Uterus (tissue), 3 donors: ENCODE measurements at regions not wholly inside any gene's neighbourhood (a gene's known extent, or its start where the extent isn't known, plus 50 kb on each side); places are given as distances from the start of the nearest gene placed in this dataset.

Experiments
- DNase-seq, 2 donors: peaks; one replicate each; pipeline ENCODE4 v3.0.0-alpha.2; 2019 to 2020
- H3K27ac ChIP-seq, 2 donors: fragments of 200-600 bp; sonication (generic); 1 replicate in 1 of 2; 2 replicates in 1 of 2; pipeline ENCODE4 v1.5.1; 2016 to 2018
- H3K27me3 ChIP-seq, 2 donors: fragments of 200-600 bp; sonication (generic); one replicate each; pipeline ENCODE4 v1.5.1; 2018 to 2019; ENCODE audit warnings: control low read depth in 1 of 2
- H3K36me3 ChIP-seq, 2 donors: fragments of 200-600 bp; sonication (generic); one replicate each; pipeline ENCODE4 v1.5.1; 2019; ENCODE audit warnings: control low read depth in 1 of 2
- H3K4me1 ChIP-seq, 2 donors: fragments of 200-600 bp; sonication (generic); one replicate each; pipeline ENCODE4 v1.5.1; 2018 to 2019; ENCODE audit warnings: control low read depth in 1 of 2
- H3K4me3 ChIP-seq, 2 donors: fragments of 200-600 bp; sonication (generic); 1 replicate in 1 of 2; 2 replicates in 1 of 2; pipeline ENCODE4 v1.5.1; 2018 to 2019; ENCODE audit warnings: mild to moderate bottlenecking in 1 of 2
- H3K9me3 ChIP-seq, 2 donors: fragments of 200-600 bp; sonication (generic); one replicate each; pipeline ENCODE4 v1.5.1; 2019; ENCODE audit warnings: control low read depth in 1 of 2
- CTCF ChIP-seq, 4 experiments: fragments of 200-600 bp in 2 of 4; fragments of 450-650 bp in 2 of 4; sonication (generic) in 2 of 4; IDR thresholded peaks; one replicate each; pipeline ENCODE4 v1.5.1; 2016 to 2019; ENCODE audit warnings: antibody characterized with exemption in 4 of 4, mild to moderate bottlenecking in 2 of 4, moderate library complexity in 1 of 4
- POLR2A ChIP-seq, 2 donors: fragments of 450-650 bp; IDR thresholded peaks; one replicate each; pipeline ENCODE4 v1.6.1; 2016; ENCODE audit warnings: antibody characterized with exemption in 2 of 2, mild to moderate bottlenecking in 1 of 2, moderate library complexity in 1 of 2
- intact Hi-C: fragments of 100-400 bp; cut with DNase I; formaldehyde crosslinking; loops from one replicate; pipeline ENCODE4 v1.15.1; 2023; ENCODE audit warnings: low total_unique reads
- donor health status: DM: yes; HTN: yes; CAD: no.

- no peak for TF ChIP-seq CTCF (IDR thresholded peaks at IDR 0.05)
- TF ChIP-seq POLR2A (IDR thresholded peaks at IDR 0.05) = no peak
- intact Hi-C loops = no loop called here
- H3K36me3 ChIP-seq = no peaks in the 10 kb centered on the region
These were observed 549.4 kb upstream of the SLITRK1 start for GRCh38 chr13:84431646-84432045.

GRCh38 chr13:84430446-84430845 is 548.2 kb upstream of the SLITRK1 start:
- H3K4me3 ChIP-seq = no peak overlapping the region
- H3K4me1 ChIP-seq = no peaks in the 10 kb centered on the region
- no peaks in the 10 kb centered on the region for H3K27me3 ChIP-seq
- H3K9me3 ChIP-seq = no peaks in the 10 kb centered on the region
- no peak for DNase-seq
- intact Hi-C loops = no loop called here
- no peak for TF ChIP-seq POLR2A (IDR thresholded peaks at IDR 0.05)
- no peak for TF ChIP-seq CTCF (IDR thresholded peaks at IDR 0.05)
- H3K27ac ChIP-seq = no peak overlapping the region
- no peaks in the 10 kb centered on the region for H3K36me3 ChIP-seq

More at GRCh38 chr13:84431646-84432045, 549.4 kb upstream of the SLITRK1 start:
- H3K4me3 ChIP-seq = no peak overlapping the region
- no peak for DNase-seq
- no peaks in the 10 kb centered on the region for H3K27me3 ChIP-seq
- no peaks in the 10 kb centered on the region for H3K9me3 ChIP-seq
- no peaks in the 10 kb centered on the region for H3K4me1 ChIP-seq
- no peak overlapping the region for H3K27ac ChIP-seq

- TF ChIP-seq CTCF (IDR thresholded peaks at IDR 0.05) (no peak), POLR2A (IDR thresholded peaks at IDR 0.05) (no peak)
- no peaks in the 10 kb centered on the region for H3K27me3 ChIP-seq
- no peak for DNase-seq
- intact Hi-C loops = no loop called here
- no peaks in the 10 kb centered on the region for H3K4me1 ChIP-seq
- H3K27ac ChIP-seq = no peak overlapping the region
- no peaks in the 10 kb centered on the region for H3K36me3 ChIP-seq
- H3K9me3 ChIP-seq = no peaks in the 10 kb centered on the region
- no peak overlapping the region for H3K4me3 ChIP-seq
These were observed 547.7 kb upstream of the SLITRK1 start for GRCh38 chr13:84430015-84430414.

GRCh38 chr13:84418041-84418440 is 535.8 kb upstream of the SLITRK1 start:
- no peaks in the 10 kb centered on the region for H3K27me3 ChIP-seq

GRCh38 chr13:84417416-84417815 is 535.1 kb upstream of the SLITRK1 start:
- Histone ChIP-seq H3K36me3 (no peaks in the 10 kb centered on the region), H3K27ac (no peak overlapping the region), H3K27me3 (no peaks in the 10 kb centered on the region), H3K4me1 (no peaks in the 10 kb centered on the region), H3K9me3 (no peaks in the 10 kb centered on the region), H3K4me3 (no peak overlapping the region)
- intact Hi-C loops = no loop called here
- TF ChIP-seq POLR2A (IDR thresholded peaks at IDR 0.05) (no peak), CTCF (IDR thresholded peaks at IDR 0.05) (no peak)
- DNase-seq = no peak

More at GRCh38 chr13:84418041-84418440, 535.8 kb upstream of the SLITRK1 start:
- Histone ChIP-seq H3K27ac (no peak overlapping the region), H3K4me1 (no peaks in the 10 kb centered on the region), H3K36me3 (no peaks in the 10 kb centered on the region), H3K9me3 (no peaks in the 10 kb centered on the region), H3K4me3 (no peak overlapping the region)
- no peak for DNase-seq
- TF ChIP-seq POLR2A (IDR thresholded peaks at IDR 0.05) = no peak
- no peak for TF ChIP-seq CTCF (IDR thresholded peaks at IDR 0.05)
- intact Hi-C loops = no loop called here
